A549 (cell line): ENCODE measurements at regions not wholly inside any gene's neighbourhood (a gene's known extent, or its start where the extent isn't known, plus 50 kb on each side); places are given as distances from the start of the nearest gene placed in this dataset.

Experiments
- ATAC-seq, 2 experiments: fragments of 200-7000 bp in 1 of 2; fragments of >200 bp in 1 of 2; cut with Nextera tagmentation in 1 of 2; cut with Tn5 transposase in 1 of 2; 3 replicates each; pipeline versions ENCODE4 v1.8.0 to v1.9.1; 2018 to 2020; ENCODE audit warnings: mild to moderate bottlenecking in 1 of 2, moderate library complexity in 1 of 2
- CTCF ChIA-PET: fragments of 300-600 bp; sonication (Branson Sonifier 250); formaldehyde crosslinking; extraction: SDS; loops from one replicate; lab custom pipeline; 2021; ENCODE audit warnings: antibody characterized with exemption, inconsistent platforms; lab: Yijun Ruan, JAX
- POLR2A ChIA-PET: fragments of 350-600 bp; formaldehyde crosslinking; extraction: SDS; loops from one replicate; lab custom pipeline; 2021; ENCODE audit warnings: antibody characterized with exemption, inconsistent platforms; lab: Yijun Ruan, JAX
- DNase-seq, 2 experiments: peaks; one replicate each; pipeline versions ENCODE4 v3.0.0 to v3.0.0-alpha.2; 2011 to 2016; ENCODE audit warnings: low read depth in 1 of 2, low spot score in 1 of 2
- FAIRE-seq: peaks from 2 replicates; lab custom pipeline; 2011; peaks lifted over from hg19 to GRCh38; lab: Jason Lieb, UNC
- H3K27ac ChIP-seq, 2 experiments: fragments of >200 bp; sonication (Bioruptor Twin); formaldehyde crosslinking; 3 replicates each; pipeline ENCODE4 v1.5.1; 2016 to 2017
- H3K4me1 ChIP-seq: fragments of >200 bp; sonication (Bioruptor Twin); formaldehyde crosslinking; 3 replicates; pipeline ENCODE4 v1.6.1; 2016
- H3K4me2 ChIP-seq: fragments of >200 bp; sonication (Bioruptor Twin); formaldehyde crosslinking; 3 replicates; pipeline ENCODE4 v1.6.1; 2016
- H3K4me3 ChIP-seq: fragments of >200 bp; sonication (Bioruptor Twin); formaldehyde crosslinking; 3 replicates; pipeline ENCODE4 v1.5.1; 2016
- H3K9me3 ChIP-seq: fragments of >200 bp; sonication (Bioruptor Twin); formaldehyde crosslinking; 3 replicates; pipeline ENCODE4 v1.6.1; 2016
- BCL3 ChIP-seq: fragments of >200 bp; sonication (Bioruptor Twin); formaldehyde crosslinking; IDR thresholded peaks from 3 replicates; pipeline ENCODE4 v1.6.1; 2016
- BHLHE40 ChIP-seq: IDR thresholded peaks from 2 replicates; pipeline ENCODE4 v1.6.1; 2012; ENCODE audit warnings: low read depth, low read length, inconsistent platforms
- CBX2 ChIP-seq: fragments of 200-600 bp; sonication (generic); IDR thresholded peaks from 2 replicates; pipeline ENCODE4 v1.6.1; 2016; ENCODE audit warnings: low read depth, mild to moderate bottlenecking, borderline replicate concordance
- CBX8 ChIP-seq: fragments of 200-600 bp; sonication (generic); IDR thresholded peaks from 2 replicates; pipeline ENCODE4 v1.6.1; 2016
- CEBPB ChIP-seq, 2 experiments: fragments of >200 bp in 1 of 2; sonication (Bioruptor Twin) in 1 of 2; formaldehyde crosslinking in 1 of 2; IDR thresholded peaks; 2 replicates each; pipeline ENCODE4 v1.6.1; 2012 to 2016
- CHD2 ChIP-seq: fragments of 150-350 bp; IDR thresholded peaks from 2 replicates; pipeline ENCODE4 v1.6.1; 2014; ENCODE audit warnings: low read length; ENCODE audit not compliant: partially characterized antibody
- CHD4 ChIP-seq: fragments of 200-600 bp; sonication (generic); IDR thresholded peaks from 2 replicates; pipeline ENCODE4 v1.6.1; 2016; ENCODE audit warnings: antibody characterized with exemption, mild to moderate bottlenecking, borderline replicate concordance
- EHF ChIP-seq: fragments of 250-450 bp; sonication (Bioruptor Pico); IDR thresholded peaks from 2 replicates; pipeline ENCODE4 v1.5.0; 2020; ENCODE audit warnings: mild to moderate bottlenecking
- ELK1 ChIP-seq: fragments of 150-350 bp; IDR thresholded peaks from 2 replicates; pipeline ENCODE4 v1.6.1; 2014; ENCODE audit warnings: low read depth, mild to moderate bottlenecking, low read length
- FOSB ChIP-seq: fragments of 250-450 bp; sonication (Bioruptor Pico); IDR thresholded peaks from 2 replicates; pipeline ENCODE4 v1.5.0; 2020; ENCODE audit warnings: mild to moderate bottlenecking, moderate library complexity
- GATA3 ChIP-seq: IDR thresholded peaks from 2 replicates; pipeline ENCODE4 v1.6.1; 2012; ENCODE audit warnings: borderline replicate concordance
- HES2 ChIP-seq: fragments of >200 bp; sonication (Bioruptor Twin); formaldehyde crosslinking; IDR thresholded peaks from 2 replicates; pipeline ENCODE4 v1.6.1; 2016
- HEYL ChIP-seq: fragments of 250-450 bp; sonication (Bioruptor Pico); IDR thresholded peaks from 2 replicates; pipeline ENCODE4 v1.8.0; 2021; ENCODE audit warnings: mild to moderate bottlenecking, moderate library complexity
- HOXB13 ChIP-seq: fragments of 250-450 bp; sonication (Bioruptor Pico); IDR thresholded peaks from 2 replicates; pipeline ENCODE4 v1.5.0; 2020; ENCODE audit warnings: low read depth, mild to moderate bottlenecking, moderate library complexity
- HOXB5 ChIP-seq: fragments of 250-450 bp; sonication (Bioruptor Pico); IDR thresholded peaks from 2 replicates; pipeline ENCODE4 v1.5.0; 2020; ENCODE audit warnings: mild to moderate bottlenecking, moderate library complexity
- NPAS2 ChIP-seq: fragments of 250-450 bp; sonication (Bioruptor Pico); IDR thresholded peaks from 2 replicates; pipeline ENCODE4 v1.8.0; 2022; ENCODE audit warnings: mild to moderate bottlenecking, moderate library complexity, borderline replicate concordance
- NR3C1 ChIP-seq: fragments of >200 bp; sonication (Bioruptor Twin); formaldehyde crosslinking; IDR thresholded peaks from 3 replicates; pipeline ENCODE4 v1.6.1; 2017
- PHF8 ChIP-seq: fragments of 200-600 bp; sonication (generic); IDR thresholded peaks from 2 replicates; pipeline ENCODE4 v1.6.1; 2016; ENCODE audit warnings: low read depth, mild to moderate bottlenecking, antibody characterized with exemption, moderate library complexity, borderline replicate concordance
- RCOR1 ChIP-seq: fragments of 150-350 bp; IDR thresholded peaks from 2 replicates; pipeline ENCODE4 v1.6.1; 2014; ENCODE audit warnings: antibody characterized with exemption, low read length, low read depth
- REST ChIP-seq: fragments of 200-600 bp; sonication (generic); IDR thresholded peaks from 2 replicates; pipeline ENCODE4 v1.6.1; 2016; ENCODE audit warnings: antibody characterized with exemption, mild to moderate bottlenecking, moderate library complexity
- SREBF2 ChIP-seq: fragments of 450-650 bp; IDR thresholded peaks from 2 replicates; pipeline ENCODE4 v1.6.1; 2014; ENCODE audit warnings: mild to moderate bottlenecking, moderate library complexity
- TFCP2L1 ChIP-seq: fragments of 250-450 bp; sonication (Bioruptor Pico); IDR thresholded peaks from 2 replicates; pipeline ENCODE4 v1.5.0; 2021; ENCODE audit warnings: mild to moderate bottlenecking
- TP53 ChIP-seq: fragments of 250-450 bp; sonication (Bioruptor Pico); IDR thresholded peaks from 2 replicates; pipeline ENCODE4 v1.5.0; 2021; ENCODE audit warnings: mild to moderate bottlenecking, moderate library complexity
- USF2 ChIP-seq: fragments of 450-650 bp; IDR thresholded peaks from 2 replicates; pipeline ENCODE4 v1.6.1; 2014; ENCODE audit warnings: antibody characterized with exemption
- WGBS: methylation state at CpG from one replicate; pipeline ENCODE4 v1.1.6; 2017; ENCODE audit errors: missing lambda C conversion rate; 5-methylcytosine and 5-hydroxymethylcytosine counted together

- ATAC-seq (no peak), DNase-seq (no peak), FAIRE-seq (no peak)
- H3K27ac ChIP-seq, result no peak overlapping the region
- H3K4me2 ChIP-seq, result no peak overlapping the region
- no peaks in the 10 kb centered on the region for H3K4me1 ChIP-seq
- WGBS, result 4% methylated on average over 3 of the region's 3 CpGs
- no peak overlapping the region for H3K4me3 ChIP-seq
- TF ChIP-seq CBX2 (no peak), CBX8 (no peak), HOXB13 (no peak), CHD2 (no peak), NR3C1 (no peak), BCL3 (no peak), NPAS2 (CRISPR knock-in tag) (no peak), BHLHE40 (no peak), HES2 (no peak), HOXB5 (CRISPR knock-in tag) (no peak), EHF (CRISPR knock-in tag) (no peak), FOSB (CRISPR knock-in tag) (no peak), GATA3 (no peak), CEBPB (IDR thresholded peaks at IDR 0.05) (no peak), TP53 (CRISPR knock-in tag) (no peak), REST (no peak), USF2 (no peak), TFCP2L1 (no peak), ELK1 (no peak)
- ChIA-PET POLR2A (no interaction called here), CTCF (no interaction called here)
- no peaks in the 10 kb centered on the region for H3K9me3 ChIP-seq
Observed at GRCh38 chr6:128822271-128822670, 60.7 kb upstream of the LAMA2 start.

GRCh38 chr6:128821116-128821515 lies 61.8 kb upstream of the LAMA2 start:
- no peaks in the 10 kb centered on the region for H3K4me1 ChIP-seq
- TF ChIP-seq GATA3 (no peak), CHD4 (no peak), REST (no peak), PHF8 (no peak), SREBF2 (no peak), FOSB (CRISPR knock-in tag) (no peak), RCOR1 (no peak), HEYL (CRISPR knock-in tag) (no peak)
- DNase-seq (no peak), FAIRE-seq (no peak), ATAC-seq (no peak)
- H3K4me3 ChIP-seq, result no peak overlapping the region
- ChIA-PET POLR2A (no interaction called here), CTCF (no interaction called here)
- no peaks in the 10 kb centered on the region for H3K9me3 ChIP-seq
- H3K4me2 ChIP-seq, result no peak overlapping the region
- no peak overlapping the region for H3K27ac ChIP-seq
- WGBS, result 2% methylated on average over 2 of the region's 2 CpGs
